ENCODE measurements at regions not wholly inside any gene's neighbourhood (a gene's known extent, or its start where the extent isn't known, plus 50 kb on each side); places are given as distances from the start of the nearest gene placed in this dataset.

GRCh38 chr7:156032973-156033372, 220.7 kb upstream of the SHH start:
- no peak overlapping the region for H3K9ac ChIP-seq (ENCODE audit: low read depth in 1 of 2, low read length in 2 of 2)
- no peaks in the 10 kb centered on the region for H3K4me1 ChIP-seq (ENCODE audit: control insufficient read depth in 4 of 4, insufficient read depth in 4 of 4, low read length in 3 of 4)
- H3K27me3 ChIP-seq (ENCODE audit: control insufficient read depth in 4 of 4, insufficient read depth in 4 of 4, low read length in 3 of 4): no peaks in the 10 kb centered on the region
- peaks cover 0 to 2% (median 0%) of the 10 kb centered on the region in 4 donors for H3K9me3 ChIP-seq (ENCODE audit: control insufficient read depth in 4 of 4, low read length in 3 of 4)
- H3K36me3 ChIP-seq (ENCODE audit: control insufficient read depth in 4 of 4, insufficient read depth in 3 of 4, low read depth in 1 of 4, low read length in 3 of 4): no peaks in the 10 kb centered on the region
- H3K27ac ChIP-seq (ENCODE audit: low read depth in 1 of 2, low read length in 2 of 2): no peak overlapping the region
- H3K4me3 ChIP-seq (ENCODE audit: low read depth in 1 of 3, low read length in 3 of 3): no peak overlapping the region
- no peak for DNase-seq (ENCODE audit: low spot score)
- TF ChIP-seq EGR1 (IDR thresholded peaks at IDR 0.05; ENCODE audit: low read depth in 2 of 2) (no peak), GABPA (IDR thresholded peaks at IDR 0.05 in 1 of 2, conservative IDR thresholded peaks at IDR 0.05 in 1 of 2) (no peak), FOXA2 (IDR thresholded peaks at IDR 0.05) (no peak)
- TF ChIP-seq, protein P1, sequence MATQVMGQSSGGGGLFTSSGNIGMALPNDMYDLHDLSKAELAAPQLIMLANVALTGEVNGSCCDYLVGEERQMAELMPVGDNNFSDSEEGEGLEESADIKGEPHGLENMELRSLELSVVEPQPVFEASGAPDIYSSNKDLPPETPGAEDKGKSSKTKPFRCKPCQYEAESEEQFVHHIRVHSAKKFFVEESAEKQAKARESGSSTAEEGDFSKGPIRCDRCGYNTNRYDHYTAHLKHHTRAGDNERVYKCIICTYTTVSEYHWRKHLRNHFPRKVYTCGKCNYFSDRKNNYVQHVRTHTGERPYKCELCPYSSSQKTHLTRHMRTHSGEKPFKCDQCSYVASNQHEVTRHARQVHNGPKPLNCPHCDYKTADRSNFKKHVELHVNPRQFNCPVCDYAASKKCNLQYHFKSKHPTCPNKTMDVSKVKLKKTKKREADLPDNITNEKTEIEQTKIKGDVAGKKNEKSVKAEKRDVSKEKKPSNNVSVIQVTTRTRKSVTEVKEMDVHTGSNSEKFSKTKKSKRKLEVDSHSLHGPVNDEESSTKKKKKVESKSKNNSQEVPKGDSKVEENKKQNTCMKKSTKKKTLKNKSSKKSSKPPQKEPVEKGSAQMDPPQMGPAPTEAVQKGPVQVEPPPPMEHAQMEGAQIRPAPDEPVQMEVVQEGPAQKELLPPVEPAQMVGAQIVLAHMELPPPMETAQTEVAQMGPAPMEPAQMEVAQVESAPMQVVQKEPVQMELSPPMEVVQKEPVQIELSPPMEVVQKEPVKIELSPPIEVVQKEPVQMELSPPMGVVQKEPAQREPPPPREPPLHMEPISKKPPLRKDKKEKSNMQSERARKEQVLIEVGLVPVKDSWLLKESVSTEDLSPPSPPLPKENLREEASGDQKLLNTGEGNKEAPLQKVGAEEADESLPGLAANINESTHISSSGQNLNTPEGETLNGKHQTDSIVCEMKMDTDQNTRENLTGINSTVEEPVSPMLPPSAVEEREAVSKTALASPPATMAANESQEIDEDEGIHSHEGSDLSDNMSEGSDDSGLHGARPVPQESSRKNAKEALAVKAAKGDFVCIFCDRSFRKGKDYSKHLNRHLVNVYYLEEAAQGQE (IDR thresholded peaks at IDR 0.05): no peak

DNA sequence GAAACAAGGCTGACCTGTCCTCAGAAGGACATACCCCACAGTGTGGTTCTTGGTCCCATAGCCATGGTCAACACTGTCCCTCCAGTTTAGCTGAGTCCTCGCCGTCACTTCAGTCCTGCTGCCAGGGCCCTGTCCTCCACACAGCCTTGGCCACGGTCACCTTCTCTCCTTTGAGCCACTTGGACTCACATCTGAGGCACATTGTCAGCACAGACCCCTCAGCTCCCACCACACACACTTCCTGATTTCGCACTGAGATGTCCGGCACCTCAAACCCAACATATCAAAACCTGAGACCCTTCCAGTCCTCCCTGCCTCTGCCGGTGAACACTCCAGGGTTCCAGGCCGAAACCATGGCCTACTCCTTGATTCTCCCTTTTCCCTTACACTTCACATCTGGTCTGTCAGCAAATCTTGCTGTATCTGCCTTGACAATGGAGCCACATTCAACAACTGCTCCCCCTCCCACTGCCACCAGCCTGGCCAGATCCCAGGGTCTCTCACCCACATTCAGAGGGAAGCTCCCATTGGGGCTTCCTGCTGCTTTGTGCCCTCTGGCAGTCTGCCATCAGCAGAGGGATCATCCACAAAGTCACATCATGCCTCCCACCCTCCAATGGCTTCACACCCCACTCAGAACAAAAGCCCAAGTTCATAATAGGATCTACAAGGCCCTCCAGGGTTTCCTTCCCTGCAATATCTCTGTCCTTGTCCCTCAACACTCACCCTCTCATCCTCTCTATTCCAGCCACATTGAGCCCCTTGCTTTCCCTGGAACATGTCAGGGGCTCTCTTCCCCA, 219.6 kb upstream of the SHH start:
- no peak overlapping the region for H3K4me3 ChIP-seq (ENCODE audit: low read depth in 1 of 3, low read length in 3 of 3)
- TF ChIP-seq GABPA (IDR thresholded peaks at IDR 0.05 in 1 of 2, conservative IDR thresholded peaks at IDR 0.05 in 1 of 2) (no peak), SP1 (IDR thresholded peaks at IDR 0.05) (no peak), RAD21 (IDR thresholded peaks at IDR 0.05) (no peak)

DNA sequence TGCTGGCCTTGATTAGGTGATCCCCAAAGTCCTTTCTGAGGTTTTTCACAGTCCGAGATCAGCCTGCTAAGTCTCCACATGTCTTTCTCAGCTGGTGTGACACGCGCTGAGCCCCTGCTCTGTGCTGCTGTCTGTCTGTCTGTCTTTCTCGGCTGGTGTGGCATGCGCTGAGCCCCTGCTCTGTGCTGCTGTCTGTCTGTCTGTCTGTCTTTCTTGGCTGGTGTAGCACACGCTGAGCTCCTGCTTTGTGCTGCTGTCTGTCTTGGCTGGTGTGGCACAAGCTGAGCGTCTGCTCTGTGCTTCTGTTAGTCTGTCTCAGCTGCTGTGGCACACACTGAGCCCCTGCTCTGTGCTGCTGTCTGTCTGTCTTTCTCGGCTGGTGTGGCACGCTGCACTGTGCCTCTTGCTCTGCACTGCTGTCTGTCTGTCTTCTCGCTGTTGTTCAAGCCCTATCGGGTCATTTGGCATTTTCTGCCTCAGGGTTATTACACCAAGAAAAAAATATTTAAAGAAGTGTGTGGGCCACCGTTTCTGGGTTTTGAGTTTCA, 217.3 kb upstream of the SHH start:
- Histone ChIP-seq H3K27ac (ENCODE audit: low read depth in 1 of 2, low read length in 2 of 2) (no peak overlapping the region), H3K27me3 (ENCODE audit: control insufficient read depth in 4 of 4, insufficient read depth in 4 of 4, low read length in 3 of 4) (no peaks in the 10 kb centered on the region), H3K4me1 (ENCODE audit: control insufficient read depth in 4 of 4, insufficient read depth in 4 of 4, low read length in 3 of 4) (no peaks in the 10 kb centered on the region), H3K9me3 (ENCODE audit: control insufficient read depth in 4 of 4, low read length in 3 of 4) (peaks cover 0 to 2% (median 0%) of the 10 kb centered on the region in 4 donors), H3K4me3 (ENCODE audit: low read depth in 1 of 3, low read length in 3 of 3) (no peak overlapping the region), H3K36me3 (ENCODE audit: control insufficient read depth in 4 of 4, insufficient read depth in 3 of 4, low read depth in 1 of 4, low read length in 3 of 4) (no peaks in the 10 kb centered on the region), H3K9ac (ENCODE audit: low read depth in 1 of 2, low read length in 2 of 2) (no peak overlapping the region)
- 89% methylated on average over 12 of the region's 12 CpGs for WGBS
- DNase-seq (ENCODE audit: low spot score): no peak
- TF ChIP-seq EGR1 (IDR thresholded peaks at IDR 0.05; ENCODE audit: low read depth in 2 of 2): no peak
- no peak for TF ChIP-seq MAX (IDR thresholded peaks at IDR 0.05)
- no peak for TF ChIP-seq JUND (IDR thresholded peaks at IDR 0.05)
- TF ChIP-seq RAD21 (IDR thresholded peaks at IDR 0.05): no peak
- TF ChIP-seq RXRA (IDR thresholded peaks at IDR 0.05): no peak
- TF ChIP-seq YY1 (IDR thresholded peaks at IDR 0.05): no peak
- no peak for TF ChIP-seq GABPA (IDR thresholded peaks at IDR 0.05 in 1 of 2, conservative IDR thresholded peaks at IDR 0.05 in 1 of 2)
- no peak for TF ChIP-seq HNF4A (conservative IDR thresholded peaks at IDR 0.05)
- no peak for TF ChIP-seq TAF1 (conservative IDR thresholded peaks at IDR 0.05)
- TF ChIP-seq, protein P1 (IDR thresholded peaks at IDR 0.05): no peak
- no peak for TF ChIP-seq SP1 (IDR thresholded peaks at IDR 0.05)
- TF ChIP-seq, protein P2, sequence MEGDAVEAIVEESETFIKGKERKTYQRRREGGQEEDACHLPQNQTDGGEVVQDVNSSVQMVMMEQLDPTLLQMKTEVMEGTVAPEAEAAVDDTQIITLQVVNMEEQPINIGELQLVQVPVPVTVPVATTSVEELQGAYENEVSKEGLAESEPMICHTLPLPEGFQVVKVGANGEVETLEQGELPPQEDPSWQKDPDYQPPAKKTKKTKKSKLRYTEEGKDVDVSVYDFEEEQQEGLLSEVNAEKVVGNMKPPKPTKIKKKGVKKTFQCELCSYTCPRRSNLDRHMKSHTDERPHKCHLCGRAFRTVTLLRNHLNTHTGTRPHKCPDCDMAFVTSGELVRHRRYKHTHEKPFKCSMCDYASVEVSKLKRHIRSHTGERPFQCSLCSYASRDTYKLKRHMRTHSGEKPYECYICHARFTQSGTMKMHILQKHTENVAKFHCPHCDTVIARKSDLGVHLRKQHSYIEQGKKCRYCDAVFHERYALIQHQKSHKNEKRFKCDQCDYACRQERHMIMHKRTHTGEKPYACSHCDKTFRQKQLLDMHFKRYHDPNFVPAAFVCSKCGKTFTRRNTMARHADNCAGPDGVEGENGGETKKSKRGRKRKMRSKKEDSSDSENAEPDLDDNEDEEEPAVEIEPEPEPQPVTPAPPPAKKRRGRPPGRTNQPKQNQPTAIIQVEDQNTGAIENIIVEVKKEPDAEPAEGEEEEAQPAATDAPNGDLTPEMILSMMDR (IDR thresholded peaks at IDR 0.05; ENCODE audit: low read depth, low read length, missing input control): no peak
- TF ChIP-seq, protein P3, sequence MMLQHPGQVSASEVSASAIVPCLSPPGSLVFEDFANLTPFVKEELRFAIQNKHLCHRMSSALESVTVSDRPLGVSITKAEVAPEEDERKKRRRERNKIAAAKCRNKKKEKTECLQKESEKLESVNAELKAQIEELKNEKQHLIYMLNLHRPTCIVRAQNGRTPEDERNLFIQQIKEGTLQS (IDR thresholded peaks at IDR 0.05): no peak
- no peak for TF ChIP-seq HNF4G (IDR thresholded peaks at IDR 0.05)

More for the DNA sequence above, 219.6 kb upstream of the SHH start:
- Histone ChIP-seq H3K9ac (ENCODE audit: low read depth in 1 of 2, low read length in 2 of 2) (no peak overlapping the region), H3K27ac (ENCODE audit: low read depth in 1 of 2, low read length in 2 of 2) (no peak overlapping the region), H3K27me3 (ENCODE audit: control insufficient read depth in 4 of 4, insufficient read depth in 4 of 4, low read length in 3 of 4) (no peaks in the 10 kb centered on the region), H3K9me3 (ENCODE audit: control insufficient read depth in 4 of 4, low read length in 3 of 4) (peaks cover 0 to 2% (median 0%) of the 10 kb centered on the region in 4 donors), H3K4me1 (ENCODE audit: control insufficient read depth in 4 of 4, insufficient read depth in 4 of 4, low read length in 3 of 4) (no peaks in the 10 kb centered on the region), H3K36me3 (ENCODE audit: control insufficient read depth in 4 of 4, insufficient read depth in 3 of 4, low read depth in 1 of 4, low read length in 3 of 4) (no peaks in the 10 kb centered on the region)
- no peak for DNase-seq (ENCODE audit: low spot score)
- 94% methylated on average over 7 of the region's 7 CpGs for WGBS
